HepG2 (cell line): ENCODE measurements at regions not wholly inside any gene's neighbourhood (a gene's known extent, or its start where the extent isn't known, plus 50 kb on each side); places are given as distances from the start of the nearest gene placed in this dataset.
A peak's percentile ranks its signal among the peaks of the same experiment; 100 is the strongest.

Source experiments
- GABPB1 ChIP-seq: IDR thresholded peaks from 2 replicates; pipeline ENCODE4 v1.6.1; 2016; ENCODE audit warnings: mild to moderate bottlenecking, missing genetic modification reagents, moderate library complexity, missing compliant biosample characterization
- RAD51 ChIP-seq: fragments of 450-650 bp; IDR thresholded peaks from 2 replicates; pipeline ENCODE4 v1.6.1; 2016; ENCODE audit warnings: borderline replicate concordance
- RBM39 ChIP-seq: fragments of 200-400 bp; formaldehyde crosslinking; IDR thresholded peaks from one replicate; pipeline ENCODE4 v1.6.1; 2018; ENCODE audit warnings: antibody characterized with exemption, mild to moderate bottlenecking, low read depth, low read length; ENCODE audit not compliant: poor library complexity, severe bottlenecking
- SP1 ChIP-seq, 2 experiments: fragments of 450-650 bp in 1 of 2; sonication (generic) in 1 of 2; formaldehyde crosslinking in 1 of 2; IDR thresholded peaks; 2 replicates each; pipeline versions ENCODE4 v1.4.0 to v1.6.1; 2016 to 2020; ENCODE audit warnings: missing genetic modification reagents in 1 of 2
- SP2 ChIP-seq: sonication (generic); formaldehyde crosslinking; IDR thresholded peaks from 2 replicates; pipeline ENCODE4 v1.5.1; 2020; ENCODE audit warnings: mild to moderate bottlenecking, missing genetic modification reagents
- TAF1 ChIP-seq: sonication (generic); formaldehyde crosslinking; IDR thresholded peaks from 2 replicates; pipeline ENCODE4 v1.4.0; 2020; ENCODE audit warnings: missing genetic modification reagents
- ZFP36L1 ChIP-seq: sonication (generic); formaldehyde crosslinking; IDR thresholded peaks from 2 replicates; pipeline ENCODE4 v1.8.0; 2022; ENCODE audit warnings: mild to moderate bottlenecking, missing genetic modification reagents, moderate library complexity
- ZNF33B ChIP-seq: sonication (generic); formaldehyde crosslinking; IDR thresholded peaks from 2 replicates; pipeline ENCODE4 v1.5.1; 2020; ENCODE audit warnings: mild to moderate bottlenecking, missing genetic modification reagents
- ZNF550 ChIP-seq: sonication (generic); formaldehyde crosslinking; IDR thresholded peaks from 2 replicates; pipeline ENCODE4 v1.4.0; 2020; ENCODE audit warnings: mild to moderate bottlenecking, missing genetic modification reagents, borderline replicate concordance
- TF ChIP-seq, protein P1 (sequence below): sonication (generic); formaldehyde crosslinking; conservative IDR thresholded peaks from 2 replicates; pipeline ENCODE4 v1.4.0; 2020; ENCODE audit warnings: mild to moderate bottlenecking, missing genetic modification reagents, moderate library complexity
- TF ChIP-seq, protein P2 (sequence below): sonication (generic); formaldehyde crosslinking; IDR thresholded peaks from 2 replicates; pipeline ENCODE4 v1.4.0; 2020; ENCODE audit warnings: mild to moderate bottlenecking, missing genetic modification reagents
- TF ChIP-seq, protein P3 (sequence below): sonication (generic); formaldehyde crosslinking; IDR thresholded peaks from 2 replicates; pipeline ENCODE4 v1.5.1; 2020; ENCODE audit warnings: mild to moderate bottlenecking, moderate library complexity, missing genetic modification reagents
- TF ChIP-seq, protein P4 (sequence below): sonication (generic); formaldehyde crosslinking; IDR thresholded peaks from 2 replicates; pipeline ENCODE4; 2020; ENCODE audit warnings: missing genetic modification reagents, mild to moderate bottlenecking, borderline replicate concordance
- TF ChIP-seq, protein P5 (sequence below), 2 experiments: sonication (generic) in 1 of 2; formaldehyde crosslinking in 1 of 2; IDR thresholded peaks; 2 replicates each; pipeline versions ENCODE4 v1.4.0 to v1.6.1; 2018 to 2020; ENCODE audit warnings: missing genetic modification reagents in 2 of 2, borderline replicate concordance in 1 of 2, low read depth in 1 of 2, mild to moderate bottlenecking in 1 of 2, missing biosample characterization in 1 of 2

DNA sequence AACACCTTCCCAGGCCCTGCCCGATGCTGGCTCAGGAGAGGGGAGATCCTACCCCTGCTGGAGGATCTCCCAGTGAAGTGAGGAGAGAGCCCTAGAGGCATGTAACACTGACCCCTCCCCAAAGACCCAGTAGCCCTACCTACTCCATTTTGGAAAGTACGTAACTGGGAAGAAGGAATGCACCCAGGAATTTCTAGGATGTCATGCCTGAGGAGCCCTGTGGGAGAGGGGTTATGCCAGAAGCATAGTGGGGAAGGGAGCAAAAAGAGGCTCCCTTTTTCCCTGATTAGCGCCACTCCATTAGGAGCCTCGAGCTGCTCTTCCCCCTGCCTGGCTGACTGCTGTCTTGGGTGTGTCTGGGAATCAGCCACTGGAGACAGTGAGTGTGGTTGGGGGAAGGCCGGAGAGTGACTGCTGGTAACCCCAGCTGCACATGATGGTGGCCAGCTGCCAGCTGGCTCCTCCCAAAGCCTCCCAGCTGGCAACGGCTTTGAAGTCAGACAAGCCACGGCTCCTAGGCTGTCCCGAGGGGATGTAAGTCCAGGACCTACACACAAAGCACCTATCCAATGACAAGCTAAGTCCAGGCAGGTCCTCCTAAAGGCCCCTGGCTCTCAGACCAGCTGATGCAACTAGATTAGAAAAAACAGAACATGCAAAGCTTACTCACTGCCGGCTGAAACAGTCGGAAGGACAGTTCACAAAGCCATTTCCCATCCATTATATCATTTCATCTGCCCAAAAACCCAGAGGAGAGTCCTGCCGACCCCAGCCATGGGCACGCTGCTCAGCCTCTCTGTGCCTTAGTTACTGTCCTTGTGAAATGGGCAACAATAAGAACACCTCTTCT lies 136.5 kb upstream of the ABCA1 start (continued):
- TF ChIP-seq, protein P1, sequence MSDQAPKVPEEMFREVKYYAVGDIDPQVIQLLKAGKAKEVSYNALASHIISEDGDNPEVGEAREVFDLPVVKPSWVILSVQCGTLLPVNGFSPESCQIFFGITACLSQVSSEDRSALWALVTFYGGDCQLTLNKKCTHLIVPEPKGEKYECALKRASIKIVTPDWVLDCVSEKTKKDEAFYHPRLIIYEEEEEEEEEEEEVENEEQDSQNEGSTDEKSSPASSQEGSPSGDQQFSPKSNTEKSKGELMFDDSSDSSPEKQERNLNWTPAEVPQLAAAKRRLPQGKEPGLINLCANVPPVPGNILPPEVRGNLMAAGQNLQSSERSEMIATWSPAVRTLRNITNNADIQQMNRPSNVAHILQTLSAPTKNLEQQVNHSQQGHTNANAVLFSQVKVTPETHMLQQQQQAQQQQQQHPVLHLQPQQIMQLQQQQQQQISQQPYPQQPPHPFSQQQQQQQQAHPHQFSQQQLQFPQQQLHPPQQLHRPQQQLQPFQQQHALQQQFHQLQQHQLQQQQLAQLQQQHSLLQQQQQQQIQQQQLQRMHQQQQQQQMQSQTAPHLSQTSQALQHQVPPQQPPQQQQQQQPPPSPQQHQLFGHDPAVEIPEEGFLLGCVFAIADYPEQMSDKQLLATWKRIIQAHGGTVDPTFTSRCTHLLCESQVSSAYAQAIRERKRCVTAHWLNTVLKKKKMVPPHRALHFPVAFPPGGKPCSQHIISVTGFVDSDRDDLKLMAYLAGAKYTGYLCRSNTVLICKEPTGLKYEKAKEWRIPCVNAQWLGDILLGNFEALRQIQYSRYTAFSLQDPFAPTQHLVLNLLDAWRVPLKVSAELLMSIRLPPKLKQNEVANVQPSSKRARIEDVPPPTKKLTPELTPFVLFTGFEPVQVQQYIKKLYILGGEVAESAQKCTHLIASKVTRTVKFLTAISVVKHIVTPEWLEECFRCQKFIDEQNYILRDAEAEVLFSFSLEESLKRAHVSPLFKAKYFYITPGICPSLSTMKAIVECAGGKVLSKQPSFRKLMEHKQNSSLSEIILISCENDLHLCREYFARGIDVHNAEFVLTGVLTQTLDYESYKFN (CRISPR knock-in tag): peak; percentile 27
- peak; percentile 34; the same call in 1 of the 2 replicates for TF ChIP-seq TAF1 (CRISPR knock-in tag)
- TF ChIP-seq SP1 (IDR thresholded peaks at IDR 0.05): no peak
- TF ChIP-seq SP1 (CRISPR knock-in tag; IDR thresholded peaks at IDR 0.05): no peak
- TF ChIP-seq, protein P2, sequence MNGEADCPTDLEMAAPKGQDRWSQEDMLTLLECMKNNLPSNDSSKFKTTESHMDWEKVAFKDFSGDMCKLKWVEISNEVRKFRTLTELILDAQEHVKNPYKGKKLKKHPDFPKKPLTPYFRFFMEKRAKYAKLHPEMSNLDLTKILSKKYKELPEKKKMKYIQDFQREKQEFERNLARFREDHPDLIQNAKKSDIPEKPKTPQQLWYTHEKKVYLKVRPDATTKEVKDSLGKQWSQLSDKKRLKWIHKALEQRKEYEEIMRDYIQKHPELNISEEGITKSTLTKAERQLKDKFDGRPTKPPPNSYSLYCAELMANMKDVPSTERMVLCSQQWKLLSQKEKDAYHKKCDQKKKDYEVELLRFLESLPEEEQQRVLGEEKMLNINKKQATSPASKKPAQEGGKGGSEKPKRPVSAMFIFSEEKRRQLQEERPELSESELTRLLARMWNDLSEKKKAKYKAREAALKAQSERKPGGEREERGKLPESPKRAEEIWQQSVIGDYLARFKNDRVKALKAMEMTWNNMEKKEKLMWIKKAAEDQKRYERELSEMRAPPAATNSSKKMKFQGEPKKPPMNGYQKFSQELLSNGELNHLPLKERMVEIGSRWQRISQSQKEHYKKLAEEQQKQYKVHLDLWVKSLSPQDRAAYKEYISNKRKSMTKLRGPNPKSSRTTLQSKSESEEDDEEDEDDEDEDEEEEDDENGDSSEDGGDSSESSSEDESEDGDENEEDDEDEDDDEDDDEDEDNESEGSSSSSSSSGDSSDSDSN (CRISPR knock-in tag): peak; percentile 59; the same call in 1 of the 2 replicates
- TF ChIP-seq, protein P3, sequence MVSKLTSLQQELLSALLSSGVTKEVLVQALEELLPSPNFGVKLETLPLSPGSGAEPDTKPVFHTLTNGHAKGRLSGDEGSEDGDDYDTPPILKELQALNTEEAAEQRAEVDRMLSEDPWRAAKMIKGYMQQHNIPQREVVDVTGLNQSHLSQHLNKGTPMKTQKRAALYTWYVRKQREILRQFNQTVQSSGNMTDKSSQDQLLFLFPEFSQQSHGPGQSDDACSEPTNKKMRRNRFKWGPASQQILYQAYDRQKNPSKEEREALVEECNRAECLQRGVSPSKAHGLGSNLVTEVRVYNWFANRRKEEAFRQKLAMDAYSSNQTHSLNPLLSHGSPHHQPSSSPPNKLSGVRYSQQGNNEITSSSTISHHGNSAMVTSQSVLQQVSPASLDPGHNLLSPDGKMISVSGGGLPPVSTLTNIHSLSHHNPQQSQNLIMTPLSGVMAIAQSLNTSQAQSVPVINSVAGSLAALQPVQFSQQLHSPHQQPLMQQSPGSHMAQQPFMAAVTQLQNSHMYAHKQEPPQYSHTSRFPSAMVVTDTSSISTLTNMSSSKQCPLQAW: peak; percentile 36; the same call in 1 of the 2 replicates
- no peak for TF ChIP-seq RAD51
- TF ChIP-seq RBM39: no peak
- TF ChIP-seq, protein P4, sequence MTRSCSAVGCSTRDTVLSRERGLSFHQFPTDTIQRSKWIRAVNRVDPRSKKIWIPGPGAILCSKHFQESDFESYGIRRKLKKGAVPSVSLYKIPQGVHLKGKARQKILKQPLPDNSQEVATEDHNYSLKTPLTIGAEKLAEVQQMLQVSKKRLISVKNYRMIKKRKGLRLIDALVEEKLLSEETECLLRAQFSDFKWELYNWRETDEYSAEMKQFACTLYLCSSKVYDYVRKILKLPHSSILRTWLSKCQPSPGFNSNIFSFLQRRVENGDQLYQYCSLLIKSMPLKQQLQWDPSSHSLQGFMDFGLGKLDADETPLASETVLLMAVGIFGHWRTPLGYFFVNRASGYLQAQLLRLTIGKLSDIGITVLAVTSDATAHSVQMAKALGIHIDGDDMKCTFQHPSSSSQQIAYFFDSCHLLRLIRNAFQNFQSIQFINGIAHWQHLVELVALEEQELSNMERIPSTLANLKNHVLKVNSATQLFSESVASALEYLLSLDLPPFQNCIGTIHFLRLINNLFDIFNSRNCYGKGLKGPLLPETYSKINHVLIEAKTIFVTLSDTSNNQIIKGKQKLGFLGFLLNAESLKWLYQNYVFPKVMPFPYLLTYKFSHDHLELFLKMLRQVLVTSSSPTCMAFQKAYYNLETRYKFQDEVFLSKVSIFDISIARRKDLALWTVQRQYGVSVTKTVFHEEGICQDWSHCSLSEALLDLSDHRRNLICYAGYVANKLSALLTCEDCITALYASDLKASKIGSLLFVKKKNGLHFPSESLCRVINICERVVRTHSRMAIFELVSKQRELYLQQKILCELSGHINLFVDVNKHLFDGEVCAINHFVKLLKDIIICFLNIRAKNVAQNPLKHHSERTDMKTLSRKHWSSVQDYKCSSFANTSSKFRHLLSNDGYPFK (CRISPR knock-in tag): 0 out of 2 replicates have a peak, but pooled peaks have one; percentile 52
- TF ChIP-seq GABPB1 (CRISPR knock-in tag): 0 out of 2 replicates have a peak, but pooled peaks have one; percentile 37
- no peak for TF ChIP-seq ZNF33B (CRISPR knock-in tag)
- TF ChIP-seq ZFP36L1 (CRISPR knock-in tag): no peak
- 0 out of 2 replicates have a peak, but pooled peaks have one; percentile 18 for TF ChIP-seq SP2 (CRISPR knock-in tag)
- TF ChIP-seq, protein P5, sequence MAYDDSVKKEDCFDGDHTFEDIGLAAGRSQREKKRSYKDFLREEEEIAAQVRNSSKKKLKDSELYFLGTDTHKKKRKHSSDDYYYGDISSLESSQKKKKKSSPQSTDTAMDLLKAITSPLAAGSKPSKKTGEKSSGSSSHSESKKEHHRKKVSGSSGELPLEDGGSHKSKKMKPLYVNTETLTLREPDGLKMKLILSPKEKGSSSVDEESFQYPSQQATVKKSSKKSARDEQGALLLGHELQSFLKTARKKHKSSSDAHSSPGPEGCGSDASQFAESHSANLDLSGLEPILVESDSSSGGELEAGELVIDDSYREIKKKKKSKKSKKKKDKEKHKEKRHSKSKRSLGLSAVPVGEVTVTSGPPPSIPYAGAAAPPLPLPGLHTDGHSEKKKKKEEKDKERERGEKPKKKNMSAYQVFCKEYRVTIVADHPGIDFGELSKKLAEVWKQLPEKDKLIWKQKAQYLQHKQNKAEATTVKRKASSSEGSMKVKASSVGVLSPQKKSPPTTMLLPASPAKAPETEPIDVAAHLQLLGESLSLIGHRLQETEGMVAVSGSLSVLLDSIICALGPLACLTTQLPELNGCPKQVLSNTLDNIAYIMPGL (CRISPR knock-in tag; IDR thresholded peaks at IDR 0.05; ENCODE audit: borderline replicate concordance in 1 of 2, low read depth in 1 of 2): peak; percentile 32 to 46; a peak in 1 of 4 replicates
- TF ChIP-seq ZNF550 (CRISPR knock-in tag): 0 out of 2 replicates have a peak, but pooled peaks have one; percentile 5
